Lower leg skin (tissue), 4 donors: ENCODE measurements at regions not wholly inside any gene's neighbourhood (a gene's known extent, or its start where the extent isn't known, plus 50 kb on each side); places are given as distances from the start of the nearest gene placed in this dataset.
A peak's percentile ranks its signal among the peaks of the same experiment; 100 is the strongest.

Experiments used
- DNase-seq, 2 donors: peaks; one replicate each; pipeline ENCODE4 v3.0.0-alpha.2; 2019; ENCODE audit warnings: low spot score in 2 of 2
- H3K4me3 ChIP-seq: fragments of 200-600 bp; sonication (generic); 2 replicates; pipeline ENCODE4 v1.5.1; 2017; ENCODE audit warnings: mild to moderate bottlenecking, low read depth; ENCODE audit not compliant: poor library complexity, severe bottlenecking
- CTCF ChIP-seq, 3 donors: fragments of 450-650 bp; IDR thresholded peaks; one replicate each; pipeline ENCODE4 v1.5.1; 2016; ENCODE audit warnings: antibody characterized with exemption in 3 of 3, mild to moderate bottlenecking in 3 of 3, moderate library complexity in 2 of 3
- POLR2A ChIP-seq, 2 donors: fragments of 450-650 bp; IDR thresholded peaks; one replicate each; pipeline ENCODE4 v1.6.1; 2016 to 2017; ENCODE audit warnings: antibody characterized with exemption in 2 of 2, mild to moderate bottlenecking in 1 of 2, moderate library complexity in 1 of 2
- WGBS, 2 donors: methylation state at CpG; one replicate each; pipeline ENCODE4 v1.1.5; 2018; 5-methylcytosine and 5-hydroxymethylcytosine counted together
- intact Hi-C: fragments of 100-400 bp; cut with DNase I; formaldehyde crosslinking; loops from one replicate; pipeline ENCODE4 v1.15.0; 2023; ENCODE audit warnings: low total_unique reads

GRCh38 chr16:27704252-27704651 lies 154.3 kb downstream of the KATNIP start:
- intact Hi-C loops = no loop called here
- TF ChIP-seq CTCF (IDR thresholded peaks at IDR 0.05) (no peak), POLR2A (IDR thresholded peaks at IDR 0.05) (no peak)
- no peak for DNase-seq
- WGBS, 2 donors = 88 to 94% methylated on average over 4 of the region's 4 CpGs
- H3K4me3 ChIP-seq = no peak overlapping the region

- WGBS, 2 donors = 90 to 95% methylated on average over 9 to 10 of the region's 10 CpGs
- intact Hi-C loops = no loop called here
- DNase-seq = peak in 1 of 2 donors; percentile 72
- no peak overlapping the region for H3K4me3 ChIP-seq
- no peak for TF ChIP-seq POLR2A (IDR thresholded peaks at IDR 0.05)
- TF ChIP-seq CTCF (IDR thresholded peaks at IDR 0.05) = no peak
Observed at GRCh38 chr16:27706156-27706865, 156.4 kb downstream of the KATNIP start.

- 90 to 94% methylated on average over 16 of the region's 16 CpGs for whole genome bisulfite sequencing, 2 donors
- TF ChIP-seq CTCF (IDR thresholded peaks at IDR 0.05) (no peak), POLR2A (IDR thresholded peaks at IDR 0.05) (no peak)
- intact Hi-C loops = no loop called here
- DNase-seq = peak in 1 of 2 donors; percentile 66
- H3K4me3 ChIP-seq = no peak overlapping the region
Observed at GRCh38 chr16:27706866-27707685, 157.1 kb downstream of the KATNIP start.

GRCh38 chr16:27708651-27709050 lies 158.7 kb downstream of the KATNIP start:
- no peak overlapping the region for H3K4me3 ChIP-seq
- 84 to 85% methylated on average over 10 of the region's 10 CpGs for WGBS, 2 donors
- DNase-seq = peak in 1 of 2 donors; percentile 73
- intact Hi-C loops = no loop called here
- TF ChIP-seq CTCF (IDR thresholded peaks at IDR 0.05) (no peak), POLR2A (IDR thresholded peaks at IDR 0.05) (no peak)

GRCh38 chr16:27712251-27712711 lies 162.3 kb downstream of the KATNIP start:
- intact Hi-C loops = no loop called here
- H3K4me3 ChIP-seq = no peak overlapping the region
- 73 to 79% methylated on average over 10 of the region's 10 CpGs for WGBS, 2 donors
- no peak for DNase-seq
- TF ChIP-seq CTCF (IDR thresholded peaks at IDR 0.05) (no peak), POLR2A (IDR thresholded peaks at IDR 0.05) (no peak)
